Brain pericyte (primary cell): ENCODE measurements at regions not wholly inside any gene's neighbourhood (a gene's known extent, or its start where the extent isn't known, plus 50 kb on each side); places are given as distances from the start of the nearest gene placed in this dataset.
"Not testable (repeated sequence)": the region's sequence is repeated elsewhere in the genome, so short reads cannot be mapped to it uniquely, and the experiment has no call there.

Source experiments
- DNase-seq: peaks from one replicate; pipeline ENCODE4 v3.0.0-alpha.2; 2012; ENCODE audit warnings: low read depth, low spot score

GRCh38 chr2:111471791-111472530 lies 351.2 kb downstream of the BCL2L11 start:
- not testable (repeated sequence) for DNase-seq

DNA sequence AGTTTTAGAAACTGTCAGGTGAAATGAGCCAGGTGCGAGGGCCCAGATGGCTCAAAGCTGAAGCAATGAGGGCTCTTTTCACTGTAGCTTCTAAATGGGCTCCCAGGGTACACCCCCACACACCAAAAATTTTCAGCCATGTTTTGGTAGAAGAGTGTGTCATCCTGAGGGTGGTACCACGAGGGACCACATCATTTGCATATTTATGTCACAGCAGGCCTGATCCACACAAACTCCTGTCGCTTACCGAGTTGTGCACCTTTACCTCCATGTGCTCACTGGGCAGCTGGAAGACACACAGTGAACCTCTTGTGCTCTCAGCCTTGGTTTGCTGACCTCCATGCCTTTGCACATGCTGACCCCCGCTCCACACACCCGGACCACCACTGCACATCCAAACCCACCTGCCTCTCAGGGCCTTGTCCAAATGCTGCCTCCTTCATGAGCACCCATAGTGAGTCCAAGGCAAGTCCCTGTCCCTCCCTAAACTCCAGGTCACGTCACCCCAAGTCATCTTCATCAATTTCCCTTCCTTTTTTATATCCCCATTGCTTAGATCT lies 352.2 kb downstream of the BCL2L11 start:
- DNase-seq: not testable (repeated sequence)

DNA sequence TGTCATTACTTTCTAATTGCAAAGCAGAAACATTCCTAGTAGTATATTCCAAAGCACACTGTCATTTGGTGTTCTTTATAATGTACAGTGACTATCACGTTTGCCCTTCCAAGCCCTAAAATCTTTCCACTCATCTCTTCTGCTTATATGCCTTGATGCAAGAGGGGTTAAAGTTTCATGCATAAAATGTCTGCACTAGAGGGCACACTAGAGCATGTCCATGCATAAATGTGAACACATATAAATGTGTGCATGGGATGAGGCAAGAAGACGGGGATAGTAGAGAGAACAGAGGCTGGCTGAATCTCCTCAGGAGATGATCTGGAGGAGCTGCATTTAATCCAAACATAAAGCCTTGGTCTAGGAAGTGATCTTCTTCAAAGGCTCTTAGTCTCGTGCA lies 352.8 kb downstream of the BCL2L11 start:
- not testable (repeated sequence) for DNase-seq

DNA sequence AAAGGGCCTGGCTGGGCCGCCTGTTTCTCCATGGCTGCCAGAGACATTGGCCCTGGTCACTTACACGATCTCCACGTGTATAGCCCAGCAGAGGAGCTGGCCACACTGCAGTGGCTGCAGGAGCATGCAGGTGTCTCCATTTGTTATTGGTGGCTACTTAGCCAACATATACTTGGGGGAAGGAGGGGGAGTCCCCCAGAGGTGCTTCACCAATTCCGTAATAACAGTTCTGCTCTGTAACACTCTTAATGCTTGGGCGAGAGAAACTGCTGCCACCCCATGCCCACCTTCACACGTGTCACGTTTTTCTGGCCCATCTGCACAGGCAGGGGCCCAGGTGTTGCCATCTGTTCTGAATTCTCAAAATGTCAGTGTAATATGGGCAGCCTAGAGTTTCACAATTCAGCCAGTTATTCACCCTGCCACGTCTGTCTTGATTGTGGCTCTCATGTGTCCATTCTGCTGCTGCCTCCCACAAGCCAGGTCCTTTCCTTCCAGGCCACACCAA lies 353.5 kb downstream of the BCL2L11 start:
- not testable (repeated sequence) for DNase-seq

GRCh38 chr2:111478335-111478734 lies 357.6 kb downstream of the BCL2L11 start:
- not testable (repeated sequence) for DNase-seq

- not testable (repeated sequence) for DNase-seq
These were observed 358.2 kb downstream of the BCL2L11 start for GRCh38 chr2:111478871-111479318.

GRCh38 chr2:111480016-111480625 lies 359.4 kb downstream of the BCL2L11 start:
- DNase-seq: peak; percentile 18

DNA sequence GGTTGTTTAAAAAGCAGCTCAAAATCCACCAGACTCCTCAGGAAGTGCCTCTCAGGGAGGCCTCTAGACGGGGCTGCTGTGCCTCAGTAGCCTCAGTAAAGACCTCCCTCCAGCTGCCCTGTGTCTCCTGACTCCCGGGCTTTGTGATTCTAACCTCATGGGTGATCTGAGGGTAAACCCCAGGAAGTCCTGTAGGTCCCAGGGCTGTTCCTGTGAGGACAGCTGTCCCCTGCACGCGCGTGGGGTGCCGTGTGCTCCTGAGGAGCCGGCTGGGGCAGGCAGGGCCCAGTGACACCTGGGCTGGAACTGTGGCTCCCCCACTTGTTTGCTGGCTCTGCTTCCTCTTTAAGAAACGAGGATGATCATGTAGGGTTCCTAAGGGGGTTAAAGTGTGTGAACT lies 359.9 kb downstream of the BCL2L11 start:
- DNase-seq: peak; percentile 36

- DNase-seq: not testable (repeated sequence)
These were observed 360.5 kb downstream of the BCL2L11 start for GRCh38 chr2:111481219-111481618.

GRCh38 chr2:111482987-111483679 lies 362.4 kb downstream of the BCL2L11 start:
- not testable (repeated sequence) for DNase-seq

DNA sequence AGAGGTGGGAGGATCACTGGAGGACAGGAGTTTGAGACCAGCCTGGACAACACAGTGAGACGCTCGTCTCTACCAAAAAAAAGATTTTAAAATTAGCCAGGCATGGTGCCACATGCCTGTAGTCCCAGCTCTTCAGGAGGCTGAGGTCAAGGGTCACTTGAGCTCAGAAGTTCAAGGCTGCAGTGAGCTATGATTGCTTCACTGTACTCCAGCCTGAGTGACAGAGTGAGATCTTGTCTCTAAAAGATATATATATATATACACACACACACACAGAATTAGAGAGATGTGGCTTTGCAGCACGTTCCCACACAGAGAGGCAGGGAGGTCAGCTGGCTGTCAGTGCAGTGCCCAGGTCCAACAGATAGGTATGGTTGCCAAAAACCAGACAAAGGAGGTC lies 363.4 kb downstream of the BCL2L11 start:
- DNase-seq: not testable (repeated sequence)

- not testable (repeated sequence) for DNase-seq
These were observed 365.2 kb downstream of the BCL2L11 start for GRCh38 chr2:111485895-111486294.

GRCh38 chr2:111488451-111488850 lies 367.7 kb downstream of the BCL2L11 start:
- not testable (repeated sequence) for DNase-seq

DNA sequence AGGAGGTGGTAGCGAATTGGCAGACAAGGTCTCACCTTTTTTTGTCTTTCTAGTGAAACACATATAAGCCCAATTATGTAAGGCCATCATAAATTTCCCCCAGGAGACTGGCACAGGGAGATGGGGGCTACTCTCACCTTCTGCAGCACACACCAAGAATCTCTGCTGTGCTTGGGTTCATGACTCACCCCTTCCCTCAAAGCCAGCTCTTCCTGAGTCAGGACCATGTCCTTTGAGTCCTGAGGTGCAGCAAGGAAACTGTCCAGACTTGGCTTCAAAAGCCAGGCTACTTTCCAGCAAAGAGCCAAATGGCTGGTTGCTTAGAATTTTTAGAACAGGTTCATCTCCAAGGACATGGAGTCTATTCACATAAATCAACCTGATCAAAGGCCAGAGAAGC lies 368.7 kb downstream of the BCL2L11 start:
- DNase-seq: not testable (repeated sequence)

DNA sequence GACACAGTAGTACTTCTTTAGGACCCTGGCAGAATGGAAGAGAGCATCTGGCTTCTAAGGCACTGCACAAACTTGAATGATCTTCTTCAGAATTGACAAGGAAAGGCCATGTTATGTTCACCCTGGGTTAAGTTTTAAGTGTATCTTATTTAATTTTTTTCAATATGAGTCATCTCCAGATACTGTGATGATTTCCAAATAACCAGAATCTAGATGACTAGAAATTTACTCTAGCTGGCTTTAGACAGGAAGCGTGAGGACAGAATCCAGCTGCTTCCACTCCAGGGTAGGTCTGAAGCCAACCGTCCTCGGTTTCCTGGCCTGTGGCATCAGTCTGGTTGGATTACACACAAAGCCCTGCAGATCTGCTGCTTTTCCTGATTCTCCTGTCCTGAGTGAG lies 370.5 kb downstream of the BCL2L11 start:
- DNase-seq: not testable (repeated sequence)

- not testable (repeated sequence) for DNase-seq
These were observed 370.9 kb downstream of the BCL2L11 start for GRCh38 chr2:111491614-111492013.

DNA sequence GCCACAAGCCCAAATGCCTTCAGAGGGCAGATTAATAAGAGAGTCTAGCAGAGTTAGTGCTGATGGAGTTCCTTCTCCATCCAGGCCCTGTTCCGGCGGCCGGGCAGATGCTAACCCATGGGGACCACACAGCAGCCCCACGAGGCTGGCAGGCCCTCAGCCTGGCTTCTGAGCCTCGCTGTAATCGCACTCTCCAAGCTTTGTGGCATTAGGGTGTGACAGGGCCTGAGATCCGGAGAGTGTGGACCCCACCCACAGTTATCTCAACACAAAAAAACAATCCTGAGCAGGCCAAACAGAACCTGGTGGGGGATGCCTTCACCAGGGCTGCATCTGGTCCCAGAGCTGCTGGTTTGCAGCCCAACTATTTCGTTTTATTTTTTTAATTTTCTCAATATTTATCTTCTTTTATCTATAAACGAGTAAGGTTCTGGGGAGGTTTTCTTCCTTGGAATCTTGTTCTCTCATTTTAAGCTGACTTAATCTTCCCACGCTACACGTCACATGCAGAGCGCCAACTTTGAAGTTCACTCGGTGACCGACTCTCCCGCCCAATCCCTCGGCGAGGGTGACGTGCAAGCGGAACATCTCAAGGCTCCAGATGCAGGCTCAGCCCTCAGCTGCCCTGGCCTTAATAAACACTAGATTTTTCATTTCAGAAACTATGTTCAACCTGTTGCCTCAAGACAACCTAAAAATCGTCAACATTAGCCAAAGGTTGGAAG lies 372.4 kb downstream of the BCL2L11 start:
- not testable (repeated sequence) for DNase-seq

DNA sequence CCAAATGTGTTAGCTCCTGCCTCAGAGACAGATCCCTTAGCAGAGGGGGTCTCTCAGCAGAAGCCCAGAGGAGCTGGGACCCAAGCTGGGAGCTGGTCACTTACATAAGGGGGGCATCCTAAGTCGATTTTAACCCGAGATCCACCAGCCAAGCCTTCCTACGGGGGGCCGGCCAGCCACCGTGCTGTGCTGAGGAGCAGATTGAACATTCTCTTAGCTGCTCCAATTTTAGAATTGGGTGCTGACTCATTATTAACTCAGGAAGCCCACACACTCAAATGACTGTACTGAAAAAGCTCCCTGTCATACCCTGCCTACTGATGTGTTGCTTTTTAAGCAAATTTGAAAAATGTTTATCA lies 373.0 kb downstream of the BCL2L11 start:
- not testable (repeated sequence) for DNase-seq

DNA sequence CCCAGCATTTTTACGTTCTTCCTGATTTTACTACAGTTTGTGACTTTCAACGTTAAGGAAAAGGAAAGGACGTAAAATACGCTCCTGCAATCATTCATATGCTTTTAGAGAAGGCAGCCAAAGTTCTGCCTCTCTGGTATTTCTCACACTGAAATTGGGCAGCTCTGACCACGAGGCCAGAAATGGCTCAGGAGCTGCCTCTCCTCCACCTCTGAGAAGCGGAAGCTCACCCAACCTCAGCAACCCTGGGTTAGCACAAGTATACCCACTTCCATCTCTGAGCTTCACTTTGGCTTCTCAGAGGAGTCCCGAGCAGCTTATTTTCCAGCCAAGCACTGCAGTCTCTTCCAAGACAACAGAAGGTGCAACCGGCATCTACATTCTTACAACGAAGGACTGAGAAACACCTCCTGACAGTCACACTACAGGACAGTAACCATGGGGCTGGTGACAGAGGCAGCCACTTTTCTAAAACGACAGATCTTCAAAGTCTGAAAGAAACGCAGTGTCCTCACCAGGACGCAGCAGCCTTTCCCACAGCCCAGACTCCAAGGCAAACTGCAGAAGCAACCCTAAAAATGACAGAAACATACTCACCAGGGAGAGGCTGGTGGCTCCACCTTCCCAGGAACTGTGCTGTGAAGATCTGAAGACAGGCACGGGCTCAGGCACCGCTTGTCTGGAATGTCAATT lies 373.7 kb downstream of the BCL2L11 start:
- not testable (repeated sequence) for DNase-seq

GRCh38 chr2:111494981-111495315 lies 374.2 kb downstream of the BCL2L11 start:
- not testable (repeated sequence) for DNase-seq

DNA sequence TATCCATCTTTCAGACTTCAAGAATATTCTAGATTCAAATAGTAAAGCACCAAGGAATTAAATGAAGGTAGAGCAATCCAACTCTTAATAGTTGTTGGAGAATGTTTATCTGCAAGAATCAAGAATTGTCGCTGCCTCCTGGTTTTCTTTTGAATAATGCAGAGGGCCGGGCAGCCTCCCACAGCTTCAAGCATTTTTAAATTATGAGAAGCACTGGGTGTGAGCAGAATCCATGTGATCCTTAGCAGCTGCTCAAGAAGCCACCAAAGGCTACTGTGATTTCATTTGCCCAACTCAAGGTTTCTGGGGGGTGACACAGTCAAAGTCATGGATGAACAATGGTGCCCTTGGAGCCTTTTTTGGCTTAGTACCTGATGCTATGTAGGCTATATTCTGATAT lies 374.9 kb downstream of the BCL2L11 start:
- DNase-seq: not testable (repeated sequence)
